HepG2 (cell line): ENCODE measurements at regions not wholly inside any gene's neighbourhood (a gene's known extent, or its start where the extent isn't known, plus 50 kb on each side); places are given as distances from the start of the nearest gene placed in this dataset.

Experiments
- ARNTL ChIP-seq: sonication (generic); formaldehyde crosslinking; IDR thresholded peaks from 2 replicates; pipeline ENCODE4 v1.4.0; 2020; ENCODE audit warnings: mild to moderate bottlenecking, missing genetic modification reagents
- HNRNPUL1 ChIP-seq: fragments of 200-400 bp; formaldehyde crosslinking; IDR thresholded peaks from 2 replicates; pipeline ENCODE4 v1.6.1; 2017; ENCODE audit warnings: low read depth, mild to moderate bottlenecking, low read length, moderate library complexity
- MEIS2 ChIP-seq: sonication (generic); formaldehyde crosslinking; IDR thresholded peaks from 2 replicates; pipeline ENCODE4 v1.9.0; 2021; ENCODE audit warnings: mild to moderate bottlenecking, missing genetic modification reagents
- PHB2 ChIP-seq: fragments of 450-650 bp; IDR thresholded peaks from 2 replicates; pipeline ENCODE4 v1.6.1; 2018; ENCODE audit not compliant: partially characterized antibody
- RARG ChIP-seq: sonication (generic); formaldehyde crosslinking; IDR thresholded peaks from 2 replicates; pipeline ENCODE4 v1.4.0; 2020; ENCODE audit warnings: low read depth, mild to moderate bottlenecking, missing genetic modification reagents
- REST ChIP-seq, 2 experiments: IDR thresholded peaks; 2 replicates each; pipeline ENCODE4 v1.6.1; 2011 to 2012; ENCODE audit warnings: low read length in 2 of 2, borderline replicate concordance in 1 of 2, low read depth in 1 of 2, mild to moderate bottlenecking in 1 of 2, moderate library complexity in 1 of 2
- SAFB2 ChIP-seq: sonication (generic); formaldehyde crosslinking; IDR thresholded peaks from 2 replicates; pipeline ENCODE4 v1.5.1; 2020; ENCODE audit warnings: missing genetic modification reagents, low read depth, mild to moderate bottlenecking, borderline replicate concordance
- SIN3A ChIP-seq: IDR thresholded peaks from 2 replicates; pipeline ENCODE4 v1.6.1; 2011; ENCODE audit warnings: low read depth, mild to moderate bottlenecking, control low read depth, low read length, borderline replicate concordance
- SRSF4 ChIP-seq: fragments of 200-400 bp; formaldehyde crosslinking; IDR thresholded peaks from one replicate; pipeline ENCODE4 v1.6.1; 2018; ENCODE audit warnings: mild to moderate bottlenecking, low read depth, low read length, moderate library complexity; ENCODE audit not compliant: poor library complexity, severe bottlenecking
- TFDP2 ChIP-seq: sonication (generic); formaldehyde crosslinking; IDR thresholded peaks from 2 replicates; pipeline ENCODE4 v1.4.0; 2020; ENCODE audit warnings: missing genetic modification reagents
- ZBTB46 ChIP-seq: sonication (generic); formaldehyde crosslinking; IDR thresholded peaks from 2 replicates; pipeline ENCODE4 v1.4.0; 2020; ENCODE audit warnings: mild to moderate bottlenecking, missing genetic modification reagents, borderline replicate concordance
- ZBTB7A ChIP-seq: sonication (generic); formaldehyde crosslinking; IDR thresholded peaks from 2 replicates; pipeline ENCODE4 v1.8.0; 2022; ENCODE audit warnings: mild to moderate bottlenecking, missing genetic modification reagents
- ZFYVE20 ChIP-seq: sonication (generic); formaldehyde crosslinking; IDR thresholded peaks from 2 replicates; pipeline ENCODE4 v1.8.0; 2023; ENCODE audit warnings: low read depth, mild to moderate bottlenecking, moderate library complexity, missing genetic modification reagents, borderline replicate concordance
- ZNF207 ChIP-seq: fragments of 450-650 bp; IDR thresholded peaks from 2 replicates; pipeline ENCODE4 v1.6.1; 2016; ENCODE audit warnings: antibody characterized with exemption, borderline replicate concordance
- ZNF383 ChIP-seq: sonication (generic); formaldehyde crosslinking; IDR thresholded peaks from 2 replicates; pipeline ENCODE4 v1.4.0; 2020; ENCODE audit warnings: missing genetic modification reagents, mild to moderate bottlenecking, borderline replicate concordance
- ZNF512B ChIP-seq: sonication (generic); formaldehyde crosslinking; IDR thresholded peaks from 2 replicates; pipeline ENCODE4 v1.5.1; 2020; ENCODE audit warnings: missing genetic modification reagents, mild to moderate bottlenecking, borderline replicate concordance
- ZNF546 ChIP-seq: sonication (generic); formaldehyde crosslinking; conservative IDR thresholded peaks from 2 replicates; pipeline ENCODE4 v1.8.1; 2023; ENCODE audit warnings: mild to moderate bottlenecking, missing genetic modification reagents
- ZNF552 ChIP-seq: sonication (generic); formaldehyde crosslinking; IDR thresholded peaks from 2 replicates; pipeline ENCODE4 v1.9.0; 2022; ENCODE audit warnings: missing genetic modification reagents, mild to moderate bottlenecking, borderline replicate concordance
- ZNF556 ChIP-seq: sonication (generic); formaldehyde crosslinking; IDR thresholded peaks from 2 replicates; pipeline ENCODE4 v1.4.0; 2020; ENCODE audit warnings: mild to moderate bottlenecking, missing genetic modification reagents, borderline replicate concordance
- ZNF7 ChIP-seq: IDR thresholded peaks from 2 replicates; pipeline ENCODE4 v1.6.1; 2016; ENCODE audit warnings: missing biosample characterization, missing genetic modification reagents

- TF ChIP-seq ZNF552 (CRISPR knock-in tag) (peak; percentile 78), PHB2 (no peak), ZNF512B (CRISPR knock-in tag) (peak; percentile 24; the same call in 1 of the 2 replicates), ZNF207 (no peak), SRSF4 (no peak), SIN3A (no peak), ZNF7 (peak; percentile 54; the same call in 1 of the 2 replicates), ZNF383 (CRISPR knock-in tag) (no peak), ZBTB46 (CRISPR knock-in tag) (0 out of 2 replicates have a peak, but pooled peaks have one; percentile 70), ZNF546 (CRISPR knock-in tag) (0 out of 2 replicates have a peak, but pooled peaks have one; percentile 53), MEIS2 (CRISPR knock-in tag) (peak; percentile 98), ZNF556 (CRISPR knock-in tag) (peak; percentile 91; the same call in 1 of the 2 replicates), ARNTL (peak; percentile 99), ZBTB7A (CRISPR knock-in tag) (peak; percentile 92; the same call in 1 of the 2 replicates), REST (IDR thresholded peaks at IDR 0.05; ENCODE audit: borderline replicate concordance in 1 of 2, low read depth in 1 of 2, low read length in 2 of 2) (peak in 1 of 2 experiments; percentile 82; a peak in 2 of 4 replicates), RARG (CRISPR knock-in tag) (no peak), TFDP2 (peak; percentile 92), ZFYVE20 (no peak), HNRNPUL1 (peak; percentile 59; the same call in 1 of the 2 replicates), SAFB2 (no peak)
Observed at GRCh38 chr19:56955637-56956216, 115.2 kb upstream of the PEG3 start (continued).
